Activated CD8-positive, alpha-beta memory T cell treated with anti-CD3 and anti-CD28 coated beads, Interleukin-2, amount 50 U/mL, for 1 hour (primary cell): ENCODE measurements at regions not wholly inside any gene's neighbourhood (a gene's known extent, or its start where the extent isn't known, plus 50 kb on each side); places are given as distances from the start of the nearest gene placed in this dataset.

Experiments
- DNase-seq: peaks from one replicate; pipeline ENCODE4 v3.0.0-alpha.2; 2020; ENCODE audit errors: extremely low read depth

DNA sequence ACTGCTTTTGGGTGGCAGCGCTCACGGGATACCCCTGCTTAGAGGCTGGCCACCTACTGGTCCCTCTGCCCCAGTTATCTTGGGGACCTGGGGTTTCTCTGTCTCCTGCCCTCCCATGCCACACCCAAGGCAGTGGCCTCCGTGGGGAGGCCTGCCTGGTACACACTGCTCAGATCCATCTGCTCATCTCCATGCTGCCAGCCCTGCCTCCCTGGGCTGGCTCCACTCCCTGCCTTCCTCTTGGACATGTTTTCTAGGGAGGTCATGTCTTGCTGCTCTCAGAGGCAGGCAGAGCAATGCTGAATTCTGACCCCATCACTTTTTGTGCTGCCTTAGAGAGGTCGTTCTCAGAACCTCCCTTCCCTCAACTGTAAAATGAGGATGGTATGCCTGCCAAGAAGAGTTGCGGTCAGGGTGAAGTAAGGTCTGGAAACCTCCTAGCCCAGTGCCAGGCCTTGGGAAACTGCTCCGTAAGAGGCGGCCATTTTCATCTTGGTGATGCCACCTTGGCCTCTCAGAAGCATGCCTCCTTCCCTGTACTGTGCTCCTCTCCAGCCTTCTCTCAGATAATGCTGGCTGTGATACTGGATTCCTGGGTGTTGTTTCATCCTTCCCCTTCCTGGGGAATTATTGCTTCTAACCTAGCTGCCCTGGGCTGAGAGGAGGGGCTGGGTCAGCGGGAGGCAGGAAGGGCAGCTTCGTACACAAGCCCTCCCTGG, 186.4 kb upstream of the ZBED5 start:
- DNase-seq: no peak

DNA sequence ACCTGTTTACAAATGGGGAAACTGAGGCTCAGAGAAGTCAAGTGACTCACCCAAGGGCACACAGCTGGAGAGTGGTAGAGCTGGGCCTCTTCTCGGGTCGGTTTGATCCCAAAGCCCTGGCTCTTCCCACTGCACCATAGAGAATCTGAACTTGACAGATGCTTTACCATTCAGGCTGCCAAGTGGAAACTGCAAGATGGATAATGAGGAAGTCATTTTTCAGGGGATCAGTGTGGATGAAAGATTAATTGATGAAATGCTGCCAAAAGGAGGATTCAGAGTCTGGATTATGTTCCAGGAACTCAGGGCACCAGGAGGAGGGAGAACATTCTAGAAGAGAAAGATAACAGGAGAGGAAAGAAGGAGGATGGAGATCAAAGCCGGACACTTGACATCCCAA, 185.9 kb upstream of the ZBED5 start:
- DNase-seq: no peak

DNA sequence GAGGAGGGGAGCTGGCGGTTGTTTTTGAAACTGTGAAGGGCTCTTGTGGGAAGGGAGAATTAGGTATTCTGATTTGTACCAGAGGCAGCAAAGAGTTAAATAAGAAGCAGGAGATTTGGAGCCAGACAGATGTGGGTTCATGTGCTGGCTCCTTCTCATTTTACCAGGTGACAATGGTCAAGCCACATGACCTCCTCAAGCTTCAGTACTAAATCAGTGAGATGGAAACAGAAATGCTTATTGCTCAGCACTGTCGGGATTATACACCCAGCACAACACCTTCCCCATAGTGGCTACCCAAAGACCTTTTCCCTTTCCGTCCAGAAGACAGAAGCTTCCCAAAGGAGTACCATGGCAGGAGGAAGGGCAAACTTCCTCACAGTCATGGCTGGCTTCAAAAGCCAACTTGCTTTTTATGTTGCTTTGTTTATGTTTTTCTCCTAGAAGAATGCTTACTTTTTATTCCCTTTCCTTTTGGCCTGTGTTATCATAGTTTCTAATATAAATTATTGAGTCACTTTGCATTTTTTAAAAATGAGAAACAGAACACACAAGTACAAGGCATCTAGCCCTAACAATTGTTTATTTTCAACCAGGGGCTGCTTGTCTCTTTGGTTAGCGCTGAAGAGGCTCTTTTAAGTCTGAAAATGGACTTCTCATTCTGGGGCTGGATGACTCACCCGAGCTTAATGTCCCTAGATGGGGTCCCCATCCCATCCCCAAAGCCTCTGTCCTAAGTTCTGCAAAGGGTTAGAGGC, 181.5 kb upstream of the ZBED5 start:
- DNase-seq: no peak

DNA sequence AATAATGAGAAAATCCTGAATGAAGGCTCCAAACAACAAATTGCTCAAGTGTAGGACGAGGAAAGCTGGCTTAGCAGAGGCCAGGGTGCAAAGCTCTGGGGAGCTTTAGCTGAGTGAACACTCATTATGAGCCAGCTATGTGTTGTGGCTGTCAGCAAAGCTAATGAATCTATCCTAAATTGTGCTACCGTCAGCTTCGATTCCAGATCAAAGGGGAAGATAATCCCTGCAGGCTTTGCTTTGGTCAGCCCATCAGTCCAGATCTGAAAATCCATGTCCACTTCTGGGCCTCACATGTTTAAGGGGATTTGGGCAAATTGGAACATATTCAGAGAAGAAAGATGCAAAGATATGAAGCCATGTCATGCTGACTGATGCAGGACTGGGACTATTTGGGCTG, 180.9 kb upstream of the ZBED5 start:
- no peak for DNase-seq

DNA sequence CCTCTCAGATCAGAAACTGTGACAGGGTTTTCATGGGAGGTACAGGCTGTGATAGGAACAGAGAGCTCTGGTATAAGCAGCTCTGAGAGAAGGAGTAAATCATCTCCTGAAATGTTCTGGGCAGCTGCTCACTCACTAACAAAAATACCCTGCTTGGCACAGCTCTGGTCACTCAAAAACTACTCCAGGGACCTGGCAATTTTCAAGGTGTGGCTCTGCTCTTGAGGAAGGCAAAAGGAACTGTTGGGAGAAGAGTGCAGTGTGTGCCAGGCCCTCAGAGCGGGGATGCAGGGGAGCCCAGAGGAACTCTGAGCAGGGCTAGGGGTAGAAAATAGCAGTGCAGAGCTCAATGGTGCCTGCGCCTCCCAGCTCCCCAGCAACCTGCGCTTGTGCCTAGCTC, 180.5 kb upstream of the ZBED5 start:
- no peak for DNase-seq

DNA sequence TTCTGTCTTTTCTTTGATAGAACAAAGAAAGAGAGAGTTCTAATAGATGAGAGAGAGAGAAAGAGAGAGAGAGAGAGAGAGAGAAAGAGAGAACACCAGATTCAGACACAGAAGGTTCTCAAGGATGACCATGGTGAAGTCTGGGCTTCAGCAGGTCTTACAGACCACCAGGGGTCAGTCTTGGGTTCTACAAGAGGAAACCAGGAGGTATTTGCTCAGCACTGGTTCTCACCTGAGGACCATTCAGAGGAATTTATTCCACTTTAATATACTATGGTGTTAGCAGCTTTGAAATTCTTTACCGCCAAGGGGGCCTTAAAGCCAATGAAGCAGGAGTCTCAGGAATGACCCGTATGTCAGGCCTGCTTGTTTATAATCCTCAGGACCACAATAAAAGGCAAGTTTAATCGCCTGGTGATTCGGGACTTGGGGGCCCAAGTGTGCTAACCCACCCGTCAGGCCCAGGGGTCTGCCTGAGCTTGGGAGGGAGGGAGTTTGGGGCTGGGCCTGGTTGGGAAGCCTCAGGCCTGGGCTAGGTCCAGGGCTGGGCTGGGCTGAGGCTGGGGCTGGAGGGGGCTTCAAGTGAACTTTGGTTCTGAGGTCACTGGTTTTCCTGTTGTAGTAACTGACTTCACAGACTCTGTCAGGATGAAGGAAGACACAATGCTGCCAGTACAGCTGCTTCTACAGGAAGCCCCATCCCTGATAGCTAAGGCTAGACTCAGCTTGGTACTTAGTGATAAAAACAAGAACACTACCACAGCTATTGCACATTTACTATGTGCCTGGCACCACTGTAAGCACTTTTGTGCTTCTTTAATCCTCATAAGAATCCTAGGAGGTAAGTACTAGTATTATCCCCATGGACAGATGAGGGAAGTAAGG, 179.2 kb upstream of the ZBED5 start:
- DNase-seq: peak; percentile 26

DNA sequence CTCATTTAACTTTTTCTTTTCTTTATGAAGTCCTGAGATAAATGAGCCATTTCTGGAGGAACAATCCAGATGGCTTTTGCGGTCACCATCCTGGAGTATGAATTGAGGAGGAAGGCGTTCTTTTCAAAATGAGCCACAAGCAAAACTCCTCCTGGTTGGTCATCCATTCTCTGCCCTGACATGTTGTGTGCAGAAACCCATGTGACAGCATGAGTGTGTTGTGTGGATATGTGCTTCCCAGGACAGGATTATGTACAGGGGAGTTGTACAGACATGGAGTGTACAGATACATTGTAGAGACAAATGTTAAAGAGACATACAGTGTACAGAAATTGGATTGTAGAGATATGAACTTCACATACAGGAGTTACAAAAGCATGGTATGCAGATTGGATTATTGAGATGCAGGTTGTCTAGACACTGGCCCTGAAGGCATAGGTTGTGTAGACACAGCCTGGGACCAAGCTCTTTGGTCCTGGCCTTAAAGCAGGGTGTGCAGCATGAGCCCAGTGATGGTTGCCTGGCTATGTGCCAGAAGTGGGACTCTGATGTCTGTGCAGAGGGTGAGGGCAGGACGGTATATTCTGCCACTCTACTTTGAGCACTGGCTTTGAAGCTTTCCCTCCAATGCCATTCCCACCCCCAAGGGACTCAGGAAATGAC, 178.5 kb upstream of the ZBED5 start:
- no peak for DNase-seq

DNA sequence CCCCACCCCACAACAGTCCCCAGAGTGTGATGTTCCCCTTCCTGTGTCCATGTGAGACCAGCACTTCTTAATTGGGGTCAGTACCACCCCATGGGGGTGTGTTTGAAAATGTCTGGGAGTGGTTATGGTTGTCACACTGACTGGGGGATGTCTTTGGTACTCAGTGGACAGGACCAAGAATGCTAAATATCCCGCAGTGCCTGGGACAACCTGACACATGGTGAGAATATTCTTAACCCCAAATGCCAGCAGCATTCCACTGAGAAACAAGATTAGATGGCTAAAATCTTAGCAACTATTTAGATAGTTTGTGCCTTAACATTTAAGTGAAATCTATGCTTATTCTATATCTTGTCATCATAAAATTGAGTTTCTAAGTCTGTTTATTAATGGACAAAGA, 177.5 kb upstream of the ZBED5 start:
- DNase-seq: no peak

DNA sequence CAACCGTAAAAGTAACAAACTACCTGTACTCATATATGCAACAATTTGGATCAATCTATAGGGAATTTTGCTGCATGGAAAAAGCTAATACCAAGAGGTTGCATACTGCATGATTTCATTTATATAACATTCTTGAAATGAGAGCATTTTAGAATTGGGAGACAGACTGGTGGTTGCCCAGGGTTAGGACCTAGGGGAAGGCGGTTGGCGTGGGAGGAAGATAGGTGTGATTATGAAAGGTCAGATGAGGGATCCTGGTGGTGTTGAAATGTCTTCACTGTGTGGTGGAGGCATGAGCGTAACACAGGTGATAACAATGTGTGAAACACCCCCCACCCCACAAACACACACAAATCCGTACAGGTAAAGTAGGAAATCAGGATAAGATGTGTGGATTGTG, 176.6 kb upstream of the ZBED5 start:
- no peak for DNase-seq

DNA sequence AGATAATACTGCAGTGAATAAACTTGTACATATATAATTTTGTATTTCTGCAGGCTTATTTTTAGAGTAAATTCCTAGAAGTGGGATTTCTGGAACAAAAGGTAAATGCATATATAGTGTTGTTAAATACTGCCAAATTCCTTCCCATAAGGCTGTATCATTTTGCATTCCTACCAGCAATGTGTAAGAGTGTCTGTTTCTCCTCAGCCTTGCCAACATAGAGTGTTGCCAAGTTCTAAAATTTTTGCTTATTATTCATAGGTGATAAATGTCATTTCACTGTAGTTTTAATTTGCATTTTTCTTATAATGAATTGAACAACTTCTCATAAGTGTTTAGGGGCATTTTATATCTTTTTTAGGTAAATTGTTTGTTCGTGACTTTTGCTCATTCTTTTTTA, 174.2 kb upstream of the ZBED5 start:
- no peak for DNase-seq

DNA sequence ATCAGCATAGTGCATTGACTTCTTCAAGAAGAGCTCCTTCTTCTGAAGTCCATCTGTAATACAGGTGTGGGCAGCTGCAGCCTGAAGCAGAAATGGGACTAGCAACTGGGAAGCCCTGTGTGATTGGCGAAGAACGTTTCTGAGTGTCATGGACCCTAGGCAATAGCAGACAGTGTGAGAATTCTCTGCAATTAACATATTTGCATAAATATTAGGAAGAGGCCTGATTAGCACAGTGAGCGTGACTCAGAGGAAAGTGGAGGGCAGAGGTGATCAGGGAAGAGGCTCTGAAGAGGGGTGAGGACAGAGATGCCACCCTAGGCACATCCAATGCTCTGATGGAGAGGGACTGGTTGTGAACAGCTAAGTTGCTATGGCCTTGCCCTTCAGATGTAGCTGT, 171.2 kb upstream of the ZBED5 start:
- no peak for DNase-seq

DNA sequence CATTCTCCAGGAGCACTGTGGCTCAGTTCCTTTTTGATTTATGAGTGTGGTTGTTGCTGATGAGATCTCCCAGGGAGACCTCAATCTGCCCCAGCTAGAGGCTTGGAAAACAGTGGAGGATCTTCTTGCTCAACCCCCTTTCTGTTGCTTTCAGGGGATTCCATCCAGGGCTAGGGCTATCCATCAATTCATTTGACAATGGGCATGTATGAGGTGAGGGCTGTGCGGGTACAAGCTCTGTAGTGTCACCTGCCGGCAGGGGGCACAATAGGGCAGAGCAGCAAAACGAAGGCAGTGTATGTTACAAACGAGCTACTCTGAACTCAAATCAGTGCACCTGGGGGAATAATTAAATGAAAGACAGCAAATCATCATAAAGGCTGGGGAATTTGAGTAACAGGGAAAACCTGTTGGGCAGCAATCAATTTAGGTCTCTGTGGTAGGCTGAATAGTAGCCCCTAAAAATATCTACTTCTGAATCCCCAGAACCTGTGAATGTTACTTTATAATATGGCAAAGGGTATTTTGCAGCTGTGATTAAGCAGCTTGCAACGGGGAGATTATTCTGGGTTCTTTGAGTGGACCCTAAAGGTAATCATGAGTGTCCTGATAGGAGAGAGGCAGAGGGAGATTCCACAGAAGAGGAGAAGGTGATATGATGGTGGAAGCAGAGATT, 170.3 kb upstream of the ZBED5 start:
- peak; percentile 49 for DNase-seq

DNA sequence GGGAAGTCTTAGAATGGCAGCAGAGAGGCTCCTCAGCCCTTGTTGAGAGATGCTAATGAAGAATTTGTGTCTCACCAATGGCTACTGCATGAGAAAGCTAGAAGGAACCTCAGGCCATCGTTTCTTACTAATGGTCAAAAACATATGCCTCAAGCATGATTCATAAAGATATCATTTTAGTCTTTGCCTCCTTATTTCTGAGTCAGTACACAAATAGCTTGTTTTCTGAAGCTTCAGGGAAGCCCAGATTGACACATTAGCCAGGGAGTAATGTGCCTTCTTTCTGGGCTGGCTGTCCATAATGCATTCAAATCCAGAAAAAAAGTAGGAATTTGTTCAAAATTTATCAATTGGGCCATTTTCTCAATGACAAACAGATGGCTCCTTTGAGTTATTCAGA, 169.4 kb upstream of the ZBED5 start:
- DNase-seq: no peak

DNA sequence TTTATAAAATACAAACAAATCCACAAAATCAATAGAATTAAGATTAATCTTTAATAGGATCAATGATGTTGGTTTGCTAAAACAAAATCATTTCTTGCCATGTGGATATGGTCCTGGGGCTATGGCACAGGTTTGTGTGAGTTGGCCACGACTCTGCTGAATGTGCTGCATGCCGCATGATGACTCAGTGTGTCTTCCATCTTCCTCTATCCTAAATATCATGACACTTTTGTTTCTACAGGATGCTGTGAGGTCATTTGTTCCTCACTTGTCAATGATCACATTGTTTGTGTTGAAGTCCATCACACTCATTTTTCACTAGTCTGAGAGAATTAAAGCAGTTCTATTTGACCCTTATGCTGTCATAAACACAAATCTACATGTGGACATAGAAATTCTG, 167.2 kb upstream of the ZBED5 start:
- no peak for DNase-seq

DNA sequence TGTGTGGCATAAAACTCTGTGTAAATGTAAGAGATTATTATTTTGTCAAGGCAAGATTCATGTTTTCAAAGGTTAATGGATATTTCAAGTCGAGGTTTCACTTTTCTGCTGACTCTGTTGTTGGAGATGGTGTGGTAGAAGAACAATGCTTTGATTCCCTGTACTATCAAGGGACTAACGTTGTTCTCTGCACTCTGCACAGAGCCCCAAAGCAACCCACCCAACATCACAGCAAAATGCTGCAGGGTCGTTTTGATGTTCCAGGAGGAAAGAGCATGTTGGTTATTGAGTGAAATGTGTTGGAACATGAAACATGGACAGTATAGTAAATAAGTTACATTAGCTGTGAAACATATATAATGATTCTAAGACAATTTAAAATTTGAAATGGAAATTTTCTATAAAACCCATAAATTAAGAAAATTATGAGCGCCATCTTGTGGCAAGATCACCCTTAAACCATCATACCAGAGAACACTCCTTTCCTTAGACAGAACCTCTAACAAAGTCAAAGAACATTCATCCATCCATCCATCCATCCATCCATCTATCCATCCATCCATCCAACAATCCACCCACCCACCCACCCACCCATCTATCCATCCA, 164.4 kb upstream of the ZBED5 start:
- peak; percentile 7 for DNase-seq

DNA sequence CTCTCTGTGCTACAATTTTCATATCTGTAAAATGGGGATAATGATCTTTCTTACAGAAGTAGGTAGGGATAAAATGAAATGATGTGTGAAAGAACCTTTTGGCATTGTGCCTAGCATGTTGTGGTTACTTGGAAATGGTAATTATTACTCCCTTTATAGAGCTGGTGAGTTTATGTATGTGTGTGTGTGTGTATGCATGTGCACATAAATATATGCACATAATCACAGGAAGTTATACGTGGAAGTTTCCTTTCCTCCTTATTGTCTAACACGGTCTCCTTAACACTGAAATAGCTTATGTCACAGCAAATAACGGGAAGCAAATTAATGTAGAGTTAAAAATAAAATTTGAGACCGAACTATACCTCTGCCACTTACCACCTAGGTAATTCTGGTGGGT, 163.7 kb upstream of the ZBED5 start:
- DNase-seq: no peak

DNA sequence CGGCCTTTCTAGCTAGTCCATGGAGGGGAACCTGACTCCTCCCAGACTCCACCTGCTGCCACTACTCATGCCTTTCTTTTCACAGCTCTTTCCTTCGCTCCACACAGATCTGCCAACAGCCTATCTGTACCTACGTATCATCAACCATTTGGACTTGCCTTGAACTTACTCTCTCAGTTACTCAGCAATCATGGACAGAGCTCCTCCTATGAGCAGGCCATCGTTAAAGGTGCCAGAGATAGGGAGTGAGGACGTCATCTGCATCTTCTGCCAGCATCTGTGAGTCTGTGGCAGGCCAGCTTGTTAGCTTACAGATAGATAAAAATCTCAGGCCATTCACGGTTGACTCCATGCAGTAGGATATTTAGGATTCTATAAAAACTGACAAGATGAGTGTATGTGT, 162.9 kb upstream of the ZBED5 start:
- DNase-seq: no peak

DNA sequence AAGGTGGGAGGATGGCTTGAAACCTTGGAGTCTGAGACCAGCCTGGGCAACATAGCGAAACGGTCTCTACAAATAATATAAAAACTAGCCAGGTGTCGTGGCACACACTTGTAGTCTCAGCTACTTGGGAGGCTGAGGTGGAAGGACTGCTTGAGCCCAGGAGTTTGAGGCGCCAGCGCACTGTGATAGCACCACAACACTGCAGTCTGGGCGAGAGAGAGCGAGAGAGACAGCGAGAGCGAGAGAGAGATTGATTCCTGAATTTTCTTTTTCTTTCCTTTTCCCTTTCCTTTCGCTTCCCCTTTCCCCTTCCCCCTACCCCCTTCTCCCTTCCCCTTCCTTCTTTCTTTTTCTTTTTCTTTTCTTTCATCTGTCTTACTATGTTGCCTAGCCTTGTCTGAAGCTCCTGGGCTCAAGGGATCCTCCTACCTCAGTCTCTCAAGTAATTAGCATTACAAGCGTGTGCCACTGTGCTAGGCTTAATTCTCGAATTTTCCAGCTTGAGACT, 162.4 kb upstream of the ZBED5 start:
- no peak for DNase-seq

DNA sequence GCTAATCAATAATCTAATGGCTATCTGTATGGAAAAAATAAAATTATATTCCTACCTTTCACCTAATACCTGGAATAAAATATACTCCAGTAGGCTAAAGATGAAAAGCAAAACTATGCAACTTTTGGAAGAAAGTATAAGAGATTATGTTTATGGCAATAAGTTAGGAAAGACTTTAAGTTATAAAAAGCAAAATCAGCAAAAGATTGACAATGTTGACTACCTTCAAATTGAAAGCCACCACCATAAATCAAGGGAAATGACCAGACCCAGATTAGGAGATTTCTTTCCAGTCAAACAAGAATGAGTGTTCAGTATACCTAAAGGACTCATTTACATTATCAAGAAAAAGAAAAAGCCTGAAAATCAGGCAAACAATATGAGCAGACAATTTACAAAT, 159.1 kb upstream of the ZBED5 start:
- no peak for DNase-seq

DNA sequence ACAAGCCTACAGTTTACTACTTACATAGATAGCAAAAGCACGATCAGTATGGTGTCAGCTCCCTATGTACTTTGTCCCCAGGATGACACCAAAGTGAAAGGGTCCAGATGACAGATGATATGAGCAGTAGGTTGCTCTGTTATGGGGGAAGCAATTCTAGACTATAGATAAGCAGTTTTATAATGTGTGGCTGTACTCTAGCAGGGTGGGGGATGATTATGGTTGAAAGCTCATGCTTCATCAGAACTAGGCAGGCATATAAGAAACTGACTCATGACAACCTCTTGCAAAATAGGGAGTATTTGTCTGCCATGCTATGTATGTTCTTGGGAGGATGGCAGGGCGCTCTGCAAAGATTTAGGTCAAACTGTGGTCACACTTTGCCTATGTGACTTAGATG, 158.2 kb upstream of the ZBED5 start:
- no peak for DNase-seq

DNA sequence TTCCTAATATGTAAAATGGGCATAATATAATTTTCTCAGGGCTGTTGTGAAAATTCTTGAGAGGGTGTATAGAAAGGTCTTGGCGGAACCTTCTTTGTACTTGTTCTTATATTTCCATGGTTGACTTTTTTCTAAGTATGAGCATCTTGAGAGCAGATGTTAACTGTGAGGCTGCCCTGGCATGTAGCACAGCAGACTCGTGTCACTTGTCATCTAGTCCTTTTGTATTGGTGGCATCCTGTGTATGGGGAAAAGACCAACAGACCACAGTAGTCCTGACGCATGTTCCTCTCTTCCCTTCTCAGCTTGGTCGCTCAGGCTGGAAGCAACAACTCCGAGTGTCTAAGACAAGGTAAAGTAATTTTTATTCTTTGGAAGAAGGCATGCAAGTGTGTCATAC, 153.8 kb upstream of the ZBED5 start:
- no peak for DNase-seq
